ENCODE measurements at regions not wholly inside any gene's neighbourhood (a gene's known extent, or its start where the extent isn't known, plus 50 kb on each side); places are given as distances from the start of the nearest gene placed in this dataset.

GRCh38 chr12:93054021-93054420 is 124.9 kb upstream of the EEA1 start:
- Histone ChIP-seq H3K4me3 (no peak overlapping the region), H3K27ac (no peak overlapping the region)
- DNase-seq (ENCODE audit: low spot score): no peak
- TF ChIP-seq CTCF (IDR thresholded peaks at IDR 0.05): no peak

- Histone ChIP-seq H3K27ac (no peak overlapping the region), H3K4me3 (no peak overlapping the region)
- no peak for DNase-seq (ENCODE audit: low spot score)
- no peak for TF ChIP-seq CTCF (IDR thresholded peaks at IDR 0.05)
Observed at GRCh38 chr12:93055221-93055620, 126.1 kb upstream of the EEA1 start.

GRCh38 chr12:93056971-93057535 is 128.0 kb upstream of the EEA1 start:
- no peak for TF ChIP-seq CTCF (IDR thresholded peaks at IDR 0.05)
- DNase-seq (ENCODE audit: low spot score): no peak
- peak overlapping the region in 1 of 2 donors; percentile 13 for H3K27ac ChIP-seq
- no peak overlapping the region for H3K4me3 ChIP-seq

- DNase-seq (ENCODE audit: low spot score): no peak
- Histone ChIP-seq H3K27ac (no peak overlapping the region), H3K4me3 (no peak overlapping the region)
- no peak for TF ChIP-seq CTCF (IDR thresholded peaks at IDR 0.05)
Observed at GRCh38 chr12:93058280-93058679, 129.2 kb upstream of the EEA1 start.

GRCh38 chr12:93059288-93059687 is 130.2 kb upstream of the EEA1 start:
- TF ChIP-seq CTCF (IDR thresholded peaks at IDR 0.05): no peak
- H3K27ac ChIP-seq: no peak overlapping the region
- H3K4me3 ChIP-seq: no peak overlapping the region
- DNase-seq (ENCODE audit: low spot score): no peak

GRCh38 chr12:93059925-93060665 is 131.0 kb upstream of the EEA1 start:
- no peak overlapping the region for H3K4me3 ChIP-seq
- H3K27ac ChIP-seq: peak overlapping the region in 1 of 2 donors; percentile 41
- TF ChIP-seq CTCF (IDR thresholded peaks at IDR 0.05): no peak
- DNase-seq (ENCODE audit: low spot score): no peak
